ENCODE measurements at regions not wholly inside any gene's neighbourhood (a gene's known extent, or its start where the extent isn't known, plus 50 kb on each side); places are given as distances from the start of the nearest gene placed in this dataset.

DNA sequence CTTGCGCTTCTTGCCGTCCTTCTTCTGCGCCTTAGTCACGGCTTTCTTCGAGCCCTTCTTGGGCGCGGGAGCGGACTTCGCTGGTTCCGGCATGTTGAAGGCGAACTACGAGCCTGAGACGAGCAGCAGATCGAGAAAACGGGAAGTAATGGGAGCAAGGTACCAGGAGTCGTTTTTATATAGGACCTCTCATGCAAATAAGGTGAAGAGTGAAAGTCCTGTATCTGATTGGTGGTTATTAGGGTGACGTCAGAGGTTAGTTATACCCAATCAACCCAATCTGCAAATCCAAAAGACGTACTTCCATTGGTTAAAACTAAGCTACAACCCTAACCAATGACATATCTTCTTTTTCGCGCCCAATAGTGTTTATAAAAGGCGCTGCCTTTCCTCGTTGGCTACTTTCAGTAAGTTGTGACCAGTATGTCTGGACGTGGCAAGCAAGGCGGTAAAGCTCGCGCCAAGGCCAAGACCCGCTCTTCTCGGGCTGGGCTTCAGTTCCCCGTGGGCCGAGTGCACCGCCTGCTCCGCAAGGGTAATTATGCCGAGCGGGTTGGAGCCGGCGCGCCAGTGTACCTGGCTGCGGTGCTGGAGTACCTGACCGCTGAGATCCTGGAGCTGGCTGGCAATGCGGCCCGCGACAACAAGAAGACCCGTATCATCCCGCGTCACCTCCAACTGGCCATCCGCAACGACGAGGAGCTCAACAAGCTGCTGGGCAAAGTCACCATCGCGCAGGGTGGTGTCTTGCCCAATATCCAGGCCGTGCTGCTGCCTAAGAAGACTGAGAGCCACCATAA lies 100.6 kb upstream of the PRSS16 start:
- no peaks in the 10 kb centered on the region for H3K9me3 Mint-ChIP-seq (ENCODE audit: low read depth)
- H3K36me3 Mint-ChIP-seq = peaks cover 2% of the 10 kb centered on the region
- H3K4me1 Mint-ChIP-seq (ENCODE audit: low read depth) = peaks cover 16% of the 10 kb centered on the region
- H3K27me3 Mint-ChIP-seq = no peaks in the 10 kb centered on the region
- H3K4me3 Mint-ChIP-seq = no peak overlapping the region
- H3K27ac Mint-ChIP-seq = no peak overlapping the region

DNA sequence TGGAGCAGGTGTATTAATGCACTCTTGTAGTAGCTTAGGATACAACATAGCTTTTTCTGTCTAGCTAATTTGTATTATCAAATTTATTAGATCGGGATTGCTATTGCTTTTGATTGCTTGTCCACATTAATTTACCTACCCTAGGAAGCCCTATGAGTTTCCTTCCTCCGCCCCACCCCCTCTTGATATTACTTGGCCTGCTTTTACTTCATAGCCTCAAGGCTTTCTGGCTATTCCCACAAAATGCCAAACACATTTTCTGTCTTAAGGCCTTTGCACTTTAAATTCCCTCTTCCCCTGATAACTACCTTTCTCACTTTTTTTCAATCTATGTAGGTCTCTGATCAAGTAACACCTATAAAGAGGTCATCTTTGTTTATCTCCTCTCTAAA lies 99.1 kb upstream of the PRSS16 start:
- Mint-ChIP-seq H3K27me3 (no peaks in the 10 kb centered on the region), H3K4me1 (ENCODE audit: low read depth) (peaks cover 13% of the 10 kb centered on the region), H3K36me3 (peaks cover under 1% of the 10 kb centered on the region), H3K4me3 (peak overlapping the region; percentile 42), H3K27ac (no peak overlapping the region), H3K9me3 (ENCODE audit: low read depth) (no peaks in the 10 kb centered on the region)

DNA sequence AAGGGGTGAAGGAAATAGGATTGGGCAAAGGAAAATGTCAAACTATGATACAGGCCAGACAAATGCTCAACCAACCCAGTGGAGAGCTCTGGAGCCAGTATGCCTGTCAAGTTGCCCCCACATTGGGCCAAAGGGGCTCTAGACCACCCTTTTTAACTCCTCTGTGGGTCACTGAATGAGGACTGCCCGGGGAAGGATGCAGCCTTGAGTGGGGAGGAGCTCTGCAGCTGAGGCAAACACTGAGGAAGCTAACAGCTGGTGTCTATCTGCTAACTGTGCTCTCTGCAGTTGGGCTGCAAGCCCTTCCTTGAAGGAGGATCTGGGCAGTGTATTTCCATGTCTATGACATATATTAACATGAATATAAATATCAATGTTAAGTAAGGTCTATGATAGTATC lies 98.4 kb upstream of the PRSS16 start:
- Mint-ChIP-seq H3K36me3 (no peaks in the 10 kb centered on the region), H3K4me1 (ENCODE audit: low read depth) (peaks cover 8% of the 10 kb centered on the region), H3K27me3 (no peaks in the 10 kb centered on the region), H3K27ac (no peak overlapping the region), H3K9me3 (ENCODE audit: low read depth) (no peaks in the 10 kb centered on the region), H3K4me3 (no peak overlapping the region)

DNA sequence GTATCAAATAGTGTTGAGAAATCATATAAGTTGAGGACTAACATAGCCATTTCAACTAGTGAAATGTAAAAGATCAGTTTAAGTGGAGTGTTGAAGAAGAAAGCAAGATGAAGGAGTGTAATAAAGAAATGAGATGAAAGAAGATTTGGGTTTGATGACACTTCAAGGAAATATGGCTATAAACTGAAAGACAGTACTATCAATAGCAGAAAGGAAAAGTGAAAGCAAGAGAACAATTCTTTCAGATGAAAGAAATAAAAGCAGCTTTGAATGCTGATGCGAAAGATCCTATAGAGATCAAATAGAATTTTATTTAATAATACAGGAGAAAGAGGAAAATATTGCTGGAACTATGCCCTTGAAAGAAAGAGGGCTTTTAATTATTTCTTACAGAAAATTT lies 92.8 kb upstream of the PRSS16 start:
- Mint-ChIP-seq H3K9me3 (ENCODE audit: low read depth) (no peaks in the 10 kb centered on the region), H3K27ac (peak overlapping the region; percentile 87), H3K27me3 (no peaks in the 10 kb centered on the region), H3K4me1 (ENCODE audit: low read depth) (peaks cover 39% of the 10 kb centered on the region), H3K4me3 (peak overlapping the region; percentile 42), H3K36me3 (no peaks in the 10 kb centered on the region)

DNA sequence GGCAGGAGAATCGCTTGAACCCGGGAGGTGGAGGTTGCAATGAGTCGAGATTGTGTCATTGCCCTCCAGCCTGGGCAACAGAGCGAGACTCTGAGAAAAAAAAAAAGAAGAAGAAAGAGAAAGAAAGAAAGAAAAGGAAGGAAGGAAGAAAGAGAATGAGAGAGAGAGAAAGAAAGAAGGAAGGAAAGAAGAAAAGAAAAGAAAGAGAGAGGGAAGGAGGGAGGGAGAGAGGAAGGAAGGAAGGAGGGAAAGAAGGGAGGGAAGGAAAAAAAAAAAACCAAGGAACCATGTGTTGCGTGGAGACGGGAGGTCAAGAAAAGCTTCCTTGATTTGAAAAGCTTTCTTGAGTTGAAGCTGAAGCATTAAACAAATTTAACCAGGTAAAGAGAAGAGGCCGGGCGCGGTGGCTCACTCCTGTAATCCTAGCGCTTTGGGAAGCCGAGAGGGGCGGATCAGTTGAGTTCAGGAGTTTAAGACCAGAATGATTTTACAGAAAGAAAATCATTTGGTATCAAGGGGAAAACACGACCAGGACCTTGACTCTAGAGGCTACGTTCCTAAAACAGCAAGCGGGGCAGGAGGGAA lies 90.5 kb upstream of the PRSS16 start:
- peak overlapping the region; percentile 81 for H3K27ac Mint-ChIP-seq

DNA sequence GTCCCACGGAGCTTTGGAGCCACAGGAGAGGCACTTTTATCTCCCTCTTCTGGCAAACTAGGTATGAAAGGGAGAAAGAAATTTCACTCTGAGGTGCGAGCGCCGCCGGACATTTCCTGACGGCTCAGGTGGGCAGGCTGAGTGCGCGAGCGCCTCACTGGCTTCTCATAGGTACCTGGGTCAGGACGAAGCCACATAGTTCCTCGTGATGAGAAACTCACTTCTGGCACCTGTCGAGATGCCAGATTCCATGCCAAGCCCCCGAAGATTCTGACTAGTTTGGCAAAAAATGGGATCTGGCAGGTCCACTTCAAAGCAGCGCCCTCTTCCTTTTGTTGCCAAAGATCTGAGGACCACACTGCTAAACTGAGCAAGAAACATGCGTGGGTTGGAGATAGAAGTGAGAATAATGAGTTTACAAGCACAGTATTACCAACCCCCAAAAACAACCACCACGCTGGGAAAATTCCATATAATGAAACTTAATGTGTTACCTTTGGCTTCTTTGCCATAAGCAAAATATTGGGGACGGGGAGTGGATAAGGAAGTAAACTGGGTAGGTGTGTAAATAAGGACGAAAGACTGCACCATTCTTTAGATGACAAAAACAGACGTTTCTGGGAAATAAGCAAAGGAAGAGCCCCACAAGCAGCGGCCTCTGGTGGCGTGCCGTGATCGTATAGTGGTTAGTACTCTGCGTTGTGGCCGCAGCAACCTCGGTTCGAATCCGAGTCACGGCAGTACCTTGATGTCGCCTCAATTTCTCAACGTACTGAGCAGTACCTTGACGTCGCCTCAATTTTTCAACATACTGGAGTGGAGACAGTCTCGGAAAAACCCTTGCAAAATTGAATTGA lies 89.8 kb upstream of the PRSS16 start:
- Mint-ChIP-seq H3K9me3 (ENCODE audit: low read depth) (no peaks in the 10 kb centered on the region), H3K27ac (peak overlapping the region; percentile 81), H3K27me3 (no peaks in the 10 kb centered on the region), H3K4me1 (ENCODE audit: low read depth) (peaks cover 47% of the 10 kb centered on the region), H3K4me3 (peak overlapping the region; percentile 87), H3K36me3 (no peaks in the 10 kb centered on the region)

More for the DNA sequence above, 90.5 kb upstream of the PRSS16 start:
- Mint-ChIP-seq H3K36me3 (no peaks in the 10 kb centered on the region), H3K4me1 (ENCODE audit: low read depth) (peaks cover 47% of the 10 kb centered on the region), H3K9me3 (ENCODE audit: low read depth) (no peaks in the 10 kb centered on the region), H3K27me3 (no peaks in the 10 kb centered on the region), H3K4me3 (peak overlapping the region; percentile 87)

DNA sequence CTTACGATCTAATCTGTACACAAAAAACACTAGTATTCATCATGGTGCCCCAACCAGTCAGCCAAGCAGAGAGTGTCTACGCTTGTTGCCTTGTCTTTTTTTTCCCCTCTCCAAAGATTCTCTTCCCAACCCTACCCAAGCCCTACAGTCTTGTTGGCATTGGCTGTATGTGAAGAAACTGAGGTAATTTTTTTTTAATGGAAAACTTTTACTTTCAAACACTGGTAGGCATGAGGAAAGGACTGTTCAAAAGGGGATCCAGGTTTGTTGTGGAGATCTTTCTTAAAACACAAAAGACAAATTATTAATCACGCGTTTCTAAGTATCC lies 89.2 kb upstream of the PRSS16 start:
- H3K9me3 Mint-ChIP-seq (ENCODE audit: low read depth) = no peaks in the 10 kb centered on the region
- H3K4me1 Mint-ChIP-seq (ENCODE audit: low read depth) = peaks cover 46% of the 10 kb centered on the region
- H3K4me3 Mint-ChIP-seq = peak overlapping the region; percentile 87
- no peaks in the 10 kb centered on the region for H3K36me3 Mint-ChIP-seq
- no peaks in the 10 kb centered on the region for H3K27me3 Mint-ChIP-seq
- H3K27ac Mint-ChIP-seq = peak overlapping the region; percentile 81

DNA sequence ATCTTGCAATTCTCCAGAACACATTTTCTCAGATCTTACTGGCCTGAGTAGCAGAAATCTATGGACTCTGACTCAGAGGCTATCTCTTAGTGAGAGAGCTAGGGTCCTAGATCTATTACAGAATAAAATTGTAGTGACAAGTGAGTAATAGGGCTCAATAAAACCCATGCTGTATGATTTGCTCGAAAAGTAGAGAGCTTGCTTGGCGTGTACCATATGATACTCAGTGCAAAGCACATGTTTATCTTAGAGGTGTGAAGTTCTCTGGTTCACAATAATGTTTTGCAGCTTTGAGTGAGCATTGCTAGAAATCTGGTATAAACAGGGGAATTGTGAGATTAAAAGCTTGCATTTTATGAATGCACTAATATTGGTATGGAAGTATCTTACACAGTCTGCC lies 87.8 kb upstream of the PRSS16 start:
- no peaks in the 10 kb centered on the region for H3K27me3 Mint-ChIP-seq
- H3K4me3 Mint-ChIP-seq = no peak overlapping the region
- H3K9me3 Mint-ChIP-seq (ENCODE audit: low read depth) = no peaks in the 10 kb centered on the region
- no peak overlapping the region for H3K27ac Mint-ChIP-seq
- H3K36me3 Mint-ChIP-seq = no peaks in the 10 kb centered on the region
- peaks cover 38% of the 10 kb centered on the region for H3K4me1 Mint-ChIP-seq (ENCODE audit: low read depth)

DNA sequence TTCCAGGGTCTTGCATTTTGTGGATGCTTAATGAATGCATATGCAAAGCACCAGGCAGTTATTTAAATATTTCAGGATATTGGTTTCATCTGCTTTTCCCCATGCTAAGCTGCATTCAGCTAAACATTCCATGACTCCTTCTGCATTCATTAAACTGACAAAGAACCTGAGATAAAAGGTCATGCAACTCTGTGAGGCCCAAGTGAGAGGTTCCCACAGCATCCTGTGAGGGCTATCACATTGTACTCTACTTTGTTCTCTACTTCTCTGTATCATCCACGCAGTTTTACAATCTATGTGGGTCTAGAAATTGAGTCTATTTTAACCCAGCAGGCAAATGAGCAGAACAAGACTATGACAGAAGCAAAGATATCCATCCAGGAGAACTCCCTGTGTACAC lies 86.4 kb upstream of the PRSS16 start:
- no peak overlapping the region for H3K4me3 Mint-ChIP-seq
- H3K9me3 Mint-ChIP-seq (ENCODE audit: low read depth) = no peaks in the 10 kb centered on the region
- peaks cover 29% of the 10 kb centered on the region for H3K4me1 Mint-ChIP-seq (ENCODE audit: low read depth)
- no peaks in the 10 kb centered on the region for H3K27me3 Mint-ChIP-seq
- no peak overlapping the region for H3K27ac Mint-ChIP-seq
- no peaks in the 10 kb centered on the region for H3K36me3 Mint-ChIP-seq

DNA sequence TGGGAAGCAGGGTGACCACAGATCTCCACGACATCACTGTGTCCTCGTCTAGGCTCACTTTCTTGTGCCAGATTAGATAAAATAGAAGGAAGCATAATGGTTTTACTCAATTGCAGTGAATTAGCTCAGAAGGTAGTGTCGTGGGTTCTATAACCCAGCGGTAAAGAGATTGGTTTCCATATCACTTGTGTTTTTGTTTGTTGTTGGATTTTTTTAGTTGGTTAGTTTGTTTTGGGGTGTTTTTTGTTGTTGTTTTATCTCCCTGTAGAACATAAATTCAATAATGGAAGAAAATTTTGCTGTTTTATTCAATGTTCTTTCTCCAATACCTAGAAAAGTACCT lies 85.9 kb upstream of the PRSS16 start:
- Mint-ChIP-seq H3K36me3 (no peaks in the 10 kb centered on the region), H3K9me3 (ENCODE audit: low read depth) (no peaks in the 10 kb centered on the region), H3K27me3 (no peaks in the 10 kb centered on the region), H3K4me3 (peak overlapping the region; percentile 33), H3K27ac (peak overlapping the region; percentile 64), H3K4me1 (ENCODE audit: low read depth) (peaks cover 26% of the 10 kb centered on the region)

DNA sequence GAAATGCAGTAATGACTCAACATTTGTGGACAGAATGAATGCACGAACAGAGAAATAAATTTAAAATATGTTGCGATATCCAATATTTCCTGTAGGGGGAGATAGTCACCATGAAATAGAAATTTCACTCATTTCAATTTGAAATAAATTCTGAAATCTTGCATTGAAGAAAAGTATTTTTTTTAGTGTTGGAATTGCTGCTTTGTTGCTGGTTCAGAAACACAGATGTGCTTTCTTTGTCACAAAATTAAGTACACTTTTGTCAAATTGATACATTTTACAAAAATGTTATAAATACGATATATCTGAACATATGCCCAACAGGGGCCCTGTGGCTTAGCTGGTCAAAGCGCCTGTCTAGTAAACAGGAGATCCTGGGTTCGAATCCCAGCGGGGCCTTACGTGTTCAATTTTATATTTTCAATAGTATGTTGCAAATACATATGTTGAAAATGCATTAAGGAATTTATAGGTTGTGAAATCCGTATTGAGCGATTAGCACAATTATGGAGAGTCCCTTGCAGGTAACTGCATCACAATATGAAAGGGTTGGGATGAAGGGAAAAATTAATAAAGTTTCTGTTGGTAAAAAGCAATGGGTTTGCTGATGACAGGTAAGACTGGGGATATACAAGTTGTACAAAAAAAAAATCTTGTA lies 85.4 kb upstream of the PRSS16 start:
- H3K9me3 Mint-ChIP-seq (ENCODE audit: low read depth) = no peaks in the 10 kb centered on the region
- peak overlapping the region; percentile 33 for H3K4me3 Mint-ChIP-seq
- H3K27ac Mint-ChIP-seq = peak overlapping the region; percentile 64
- H3K27me3 Mint-ChIP-seq = no peaks in the 10 kb centered on the region
- H3K4me1 Mint-ChIP-seq (ENCODE audit: low read depth) = peaks cover 22% of the 10 kb centered on the region
- no peaks in the 10 kb centered on the region for H3K36me3 Mint-ChIP-seq

DNA sequence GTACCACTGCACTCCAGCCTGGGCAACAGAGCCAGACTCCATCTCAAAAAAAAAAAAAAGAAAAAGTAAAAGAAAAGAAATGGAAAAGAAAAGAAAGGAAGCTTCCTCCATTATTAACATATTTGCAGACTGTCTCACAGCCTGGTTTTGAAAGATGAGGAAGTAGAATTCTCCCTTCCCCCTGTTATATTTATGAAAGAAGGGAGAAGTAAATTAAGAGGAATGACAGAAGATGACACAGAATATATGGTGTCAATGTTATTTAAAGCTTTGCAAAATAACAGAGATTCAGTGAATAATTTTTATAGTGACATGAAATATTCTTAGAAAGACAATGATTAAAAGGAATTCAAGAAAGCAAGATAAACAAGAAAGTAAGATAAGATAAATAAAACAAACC lies 83.7 kb upstream of the PRSS16 start:
- Mint-ChIP-seq H3K4me1 (ENCODE audit: low read depth) (peaks cover 8% of the 10 kb centered on the region), H3K27ac (no peak overlapping the region), H3K4me3 (no peak overlapping the region), H3K27me3 (no peaks in the 10 kb centered on the region), H3K9me3 (ENCODE audit: low read depth) (no peaks in the 10 kb centered on the region), H3K36me3 (no peaks in the 10 kb centered on the region)

DNA sequence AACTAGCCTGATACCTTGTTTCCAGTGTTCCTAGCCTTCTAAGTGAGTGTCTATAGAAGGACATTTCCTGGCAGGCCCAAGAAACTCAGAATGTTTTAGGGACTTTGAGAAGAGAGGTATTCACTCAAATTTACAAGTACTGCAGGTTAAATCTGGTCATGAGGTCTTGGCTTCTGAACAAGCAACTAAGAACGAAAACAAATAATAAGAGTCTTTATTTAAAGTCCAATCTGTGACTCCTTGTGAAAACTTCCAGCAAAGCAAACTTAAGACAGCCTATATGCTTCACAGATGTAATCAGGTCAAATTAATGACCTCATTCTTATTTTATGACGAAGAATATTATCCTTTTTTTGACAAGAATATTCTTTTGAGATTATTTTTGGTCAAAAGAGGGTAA lies 79.4 kb upstream of the PRSS16 start:
- Mint-ChIP-seq H3K27ac (no peak overlapping the region), H3K9me3 (ENCODE audit: low read depth) (no peaks in the 10 kb centered on the region), H3K4me1 (ENCODE audit: low read depth) (no peaks in the 10 kb centered on the region), H3K36me3 (peaks cover 3% of the 10 kb centered on the region), H3K27me3 (peaks cover 1% of the 10 kb centered on the region), H3K4me3 (no peak overlapping the region)

DNA sequence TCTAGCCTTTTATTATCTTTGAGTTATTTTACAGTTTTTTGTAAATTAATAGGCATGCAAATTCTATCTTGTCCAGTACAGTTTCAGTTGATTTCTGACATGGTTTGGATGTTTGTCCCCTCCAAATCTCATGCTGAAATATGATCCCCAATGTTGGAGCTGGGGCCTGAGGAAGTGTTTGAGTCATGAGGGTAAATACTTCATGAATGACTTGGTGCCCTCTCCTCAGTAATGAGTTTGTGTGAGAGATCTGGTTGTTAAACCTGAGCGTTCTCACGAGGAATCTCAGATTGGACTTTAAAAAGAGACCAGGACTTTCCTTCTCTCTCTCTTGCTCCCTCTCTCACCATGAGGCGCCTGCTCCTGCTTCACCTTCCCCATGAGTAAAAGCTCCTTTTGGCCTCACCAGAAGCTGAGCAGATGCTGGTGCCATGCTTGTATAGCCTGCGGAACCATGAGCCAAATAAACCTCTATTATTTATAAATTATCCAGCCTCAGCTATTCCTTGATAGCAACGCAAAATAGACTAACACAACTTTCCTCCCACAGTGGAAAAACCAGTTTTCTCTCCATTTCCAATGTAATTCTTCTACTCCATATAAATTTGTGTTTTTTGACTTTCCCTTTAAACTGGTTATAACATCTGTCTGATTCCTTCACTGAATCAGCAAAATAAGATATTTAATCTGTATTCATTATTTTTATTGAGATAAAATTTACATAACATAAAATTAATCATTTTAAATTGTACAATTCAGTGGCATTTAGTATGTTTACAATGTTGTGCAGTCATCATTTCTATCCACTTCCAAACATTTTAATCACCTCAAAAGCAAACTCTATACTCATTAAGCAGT lies 78.7 kb upstream of the PRSS16 start:
- Mint-ChIP-seq H3K27me3 (peaks cover 1% of the 10 kb centered on the region), H3K27ac (no peak overlapping the region), H3K9me3 (ENCODE audit: low read depth) (no peaks in the 10 kb centered on the region), H3K36me3 (peaks cover 3% of the 10 kb centered on the region), H3K4me3 (no peak overlapping the region), H3K4me1 (ENCODE audit: low read depth) (no peaks in the 10 kb centered on the region)
